ENCODE measurements at regions not wholly inside any gene's neighbourhood (a gene's known extent, or its start where the extent isn't known, plus 50 kb on each side); places are given as distances from the start of the nearest gene placed in this dataset.
"Not testable (repeated sequence)": the region's sequence is repeated elsewhere in the genome, so short reads cannot be mapped to it uniquely, and the experiment has no call there.

DNA sequence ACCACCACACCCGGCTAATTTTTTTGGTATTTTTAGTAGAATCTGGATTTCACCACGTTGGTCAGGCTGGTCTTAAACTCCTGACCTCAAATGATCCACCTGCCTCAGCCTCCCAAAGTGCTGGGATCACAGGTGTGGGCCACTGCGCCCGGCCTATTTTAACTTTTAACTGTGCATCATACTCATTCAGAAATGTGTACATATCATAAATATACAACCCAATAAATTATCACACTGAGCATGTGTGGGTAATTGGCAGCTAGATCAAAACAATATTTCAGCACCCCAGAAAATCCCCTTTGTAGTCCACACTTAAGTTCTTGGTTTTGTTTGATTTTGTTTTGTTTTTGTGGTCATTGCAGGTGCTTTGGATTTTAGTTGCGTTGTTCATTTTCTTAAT lies 228.9 kb upstream of the ZNF217 start:
- no peaks in the 10 kb centered on the region for H3K4me1 ChIP-seq
- no peaks in the 10 kb centered on the region for H3K36me3 ChIP-seq

DNA sequence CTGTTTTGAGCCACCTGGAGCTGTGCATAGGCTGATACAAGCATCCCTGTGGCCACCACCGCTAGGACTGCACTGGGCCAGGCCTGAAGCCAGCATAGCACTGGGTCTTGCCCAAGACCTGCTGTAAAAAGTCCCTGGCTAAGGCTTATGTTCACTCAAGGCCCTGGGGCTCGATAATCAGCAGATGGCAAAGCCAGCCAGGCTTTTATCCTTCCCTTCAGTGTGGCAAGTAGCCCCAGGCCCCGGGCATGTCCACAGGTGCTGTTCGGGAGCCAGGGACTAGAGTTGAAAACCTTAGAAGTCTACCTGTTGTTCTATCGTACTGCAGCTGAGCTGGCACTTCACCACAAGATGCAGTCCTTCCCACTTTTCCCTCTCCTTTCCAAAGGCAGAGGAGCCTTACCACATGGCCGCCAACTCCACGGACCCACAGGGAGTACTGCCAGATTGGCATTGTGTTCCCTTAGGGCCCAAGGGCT lies 226.4 kb upstream of the ZNF217 start:
- TF ChIP-seq, protein P1, sequence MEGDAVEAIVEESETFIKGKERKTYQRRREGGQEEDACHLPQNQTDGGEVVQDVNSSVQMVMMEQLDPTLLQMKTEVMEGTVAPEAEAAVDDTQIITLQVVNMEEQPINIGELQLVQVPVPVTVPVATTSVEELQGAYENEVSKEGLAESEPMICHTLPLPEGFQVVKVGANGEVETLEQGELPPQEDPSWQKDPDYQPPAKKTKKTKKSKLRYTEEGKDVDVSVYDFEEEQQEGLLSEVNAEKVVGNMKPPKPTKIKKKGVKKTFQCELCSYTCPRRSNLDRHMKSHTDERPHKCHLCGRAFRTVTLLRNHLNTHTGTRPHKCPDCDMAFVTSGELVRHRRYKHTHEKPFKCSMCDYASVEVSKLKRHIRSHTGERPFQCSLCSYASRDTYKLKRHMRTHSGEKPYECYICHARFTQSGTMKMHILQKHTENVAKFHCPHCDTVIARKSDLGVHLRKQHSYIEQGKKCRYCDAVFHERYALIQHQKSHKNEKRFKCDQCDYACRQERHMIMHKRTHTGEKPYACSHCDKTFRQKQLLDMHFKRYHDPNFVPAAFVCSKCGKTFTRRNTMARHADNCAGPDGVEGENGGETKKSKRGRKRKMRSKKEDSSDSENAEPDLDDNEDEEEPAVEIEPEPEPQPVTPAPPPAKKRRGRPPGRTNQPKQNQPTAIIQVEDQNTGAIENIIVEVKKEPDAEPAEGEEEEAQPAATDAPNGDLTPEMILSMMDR (IDR thresholded peaks at IDR 0.05), result no peak
- no peak for DNase-seq (ENCODE audit: low spot score)
- Histone ChIP-seq H3K4me3 (no peak overlapping the region), H3K27ac (no peak overlapping the region), H3K4me1 (no peaks in the 10 kb centered on the region), H3K27me3 (no peaks in the 10 kb centered on the region), H3K9me3 (peaks cover 0 to 14% of the 10 kb centered on the region in 2 donors), H3K36me3 (no peaks in the 10 kb centered on the region)

More for the DNA sequence above, 228.9 kb upstream of the ZNF217 start:
- TF ChIP-seq, protein P1 (IDR thresholded peaks at IDR 0.05), result no peak
- no peak for DNase-seq (ENCODE audit: low spot score)
- peaks cover 0 to 14% of the 10 kb centered on the region in 2 donors for H3K9me3 ChIP-seq
- H3K27me3 ChIP-seq, result no peaks in the 10 kb centered on the region
- no peak overlapping the region for H3K27ac ChIP-seq
- H3K4me3 ChIP-seq, result no peak overlapping the region

DNA sequence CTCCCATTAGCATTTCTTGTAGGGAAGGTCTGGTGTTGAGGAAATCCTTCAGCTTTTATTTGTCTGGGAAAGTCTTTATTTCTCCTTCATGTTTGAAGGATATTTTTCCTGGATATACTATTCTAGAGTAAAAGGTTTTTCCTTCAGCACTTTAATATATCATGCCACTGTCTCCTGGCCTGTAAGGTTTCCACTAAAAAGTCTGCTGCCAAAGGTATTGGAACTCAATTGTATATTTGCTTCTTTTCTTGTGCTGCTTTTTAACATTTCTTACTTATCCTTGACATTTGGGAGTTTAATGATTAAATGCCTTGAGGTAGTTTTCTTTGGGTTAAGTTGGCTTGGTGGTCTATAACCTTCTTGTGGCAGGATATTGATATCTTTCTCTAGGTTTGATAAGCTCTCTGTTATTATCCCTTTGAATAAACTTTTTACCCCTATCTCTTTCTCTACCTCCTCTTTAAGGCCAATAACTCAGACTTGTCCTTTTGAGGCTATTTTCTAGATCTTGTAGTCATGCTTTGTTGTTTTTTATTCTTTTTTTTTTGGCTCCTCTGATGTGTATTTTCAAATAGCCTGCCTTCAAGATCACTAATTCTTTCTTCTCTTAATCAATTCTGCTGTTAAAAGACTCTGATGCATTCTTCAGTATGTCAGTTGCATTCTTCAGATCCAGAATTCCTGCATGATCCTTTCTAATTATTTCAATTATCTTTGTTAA lies 225.0 kb upstream of the ZNF217 start:
- Histone ChIP-seq H3K27ac (no peak overlapping the region), H3K9me3 (peaks cover 0 to 14% of the 10 kb centered on the region in 2 donors), H3K4me1 (no peaks in the 10 kb centered on the region), H3K36me3 (no peaks in the 10 kb centered on the region), H3K27me3 (no peaks in the 10 kb centered on the region), H3K4me3 (no peak overlapping the region)
- TF ChIP-seq, protein P1 (IDR thresholded peaks at IDR 0.05), result no peak
- no peak for DNase-seq (ENCODE audit: low spot score)

DNA sequence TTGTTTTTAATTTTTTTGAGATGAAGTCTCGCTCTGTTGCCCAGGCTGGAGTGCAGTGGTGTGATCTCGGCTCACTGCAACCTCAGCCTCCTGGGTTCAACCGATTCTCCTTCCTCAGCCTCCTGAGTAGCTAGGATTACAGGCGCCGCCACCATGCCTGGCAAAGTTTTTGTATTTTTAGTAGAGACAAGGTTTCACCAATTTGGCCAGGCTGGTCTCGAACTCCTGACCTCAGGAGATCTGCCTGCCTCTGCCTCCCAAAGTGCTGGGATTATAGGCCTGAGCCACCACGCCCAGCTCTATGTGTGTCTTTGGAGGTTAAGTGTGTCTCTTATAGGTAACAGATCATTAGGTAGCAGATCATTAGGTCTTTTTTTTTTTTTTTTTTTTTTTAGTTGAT lies 223.9 kb upstream of the ZNF217 start:
- H3K4me3 ChIP-seq; H3K27ac ChIP-seq; DNase-seq (ENCODE audit: low spot score); H3K27me3 ChIP-seq; H3K4me1 ChIP-seq; H3K36me3 ChIP-seq: not testable (repeated sequence)
- H3K9me3 ChIP-seq, result peaks cover 0 to 14% of the 10 kb centered on the region in 2 donors

DNA sequence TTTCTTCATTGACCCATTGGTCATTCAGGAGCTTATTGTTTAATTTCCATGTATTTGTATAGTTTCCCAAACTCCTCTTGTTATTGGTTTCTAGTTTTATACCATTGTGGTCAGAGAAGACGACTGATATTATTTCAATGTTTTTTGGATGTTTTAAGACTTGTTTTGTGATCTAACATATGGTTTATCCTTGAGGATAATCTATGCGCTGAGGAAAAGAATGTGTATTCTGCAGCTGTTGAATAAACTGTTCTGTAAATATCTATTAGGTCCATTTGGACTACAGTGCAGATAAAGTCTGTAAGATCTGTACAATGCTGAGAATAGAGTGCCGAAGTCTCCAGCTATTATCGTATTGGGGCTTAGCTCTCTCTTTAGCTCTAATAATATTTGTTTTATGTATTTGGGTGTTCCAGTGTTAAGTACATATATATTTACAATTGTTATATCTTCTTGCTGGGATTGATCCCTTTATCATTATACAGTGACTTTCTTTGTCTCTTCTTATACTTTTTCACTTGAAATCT lies 223.3 kb upstream of the ZNF217 start:
- no peaks in the 10 kb centered on the region for H3K36me3 ChIP-seq
- peaks cover 0 to 14% of the 10 kb centered on the region in 2 donors for H3K9me3 ChIP-seq
- H3K4me3 ChIP-seq, result no peak overlapping the region
- no peaks in the 10 kb centered on the region for H3K27me3 ChIP-seq
- no peak overlapping the region for H3K27ac ChIP-seq
- no peak for DNase-seq (ENCODE audit: low spot score)
- no peaks in the 10 kb centered on the region for H3K4me1 ChIP-seq
- TF ChIP-seq, protein P1 (IDR thresholded peaks at IDR 0.05), result no peak

DNA sequence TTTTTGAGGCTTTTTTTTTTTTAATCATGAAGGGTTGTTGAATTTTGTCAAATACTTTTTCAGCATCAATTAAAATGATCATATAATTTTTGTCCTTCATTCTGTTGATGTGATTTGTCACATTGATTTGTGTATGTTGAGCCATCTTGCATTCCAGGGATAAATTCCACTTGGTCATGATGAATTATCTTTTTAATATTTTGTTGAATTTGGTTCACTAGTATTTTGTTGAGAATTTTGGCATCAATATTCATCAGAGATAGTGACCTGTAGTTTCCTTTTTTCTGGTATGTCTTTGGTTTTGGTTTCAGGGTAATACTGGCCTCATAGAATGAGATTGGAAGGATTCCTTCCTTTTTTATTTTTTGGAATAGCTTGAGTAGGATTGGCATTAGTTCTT lies 221.9 kb upstream of the ZNF217 start:
- H3K27ac ChIP-seq, result no peak overlapping the region
- DNase-seq (ENCODE audit: low spot score), result no peak
- no peaks in the 10 kb centered on the region for H3K4me1 ChIP-seq
- TF ChIP-seq, protein P1 (IDR thresholded peaks at IDR 0.05), result no peak
- H3K27me3 ChIP-seq, result no peaks in the 10 kb centered on the region
- no peaks in the 10 kb centered on the region for H3K36me3 ChIP-seq
- H3K4me3 ChIP-seq, result no peak overlapping the region
- H3K9me3 ChIP-seq, result peaks cover 0 to 14% of the 10 kb centered on the region in 2 donors

Data from right atrium auricular region (tissue), 2 donors.